Cerebellar cortex (tissue), 1 donor: ENCODE measurements at regions not wholly inside any gene's neighbourhood (a gene's known extent, or its start where the extent isn't known, plus 50 kb on each side); places are given as distances from the start of the nearest gene placed in this dataset.

Source experiments
- DNase-seq: peaks from one replicate; pipeline ENCODE4 v3.0.0-alpha.2; 2015; ENCODE audit warnings: low spot score

DNA sequence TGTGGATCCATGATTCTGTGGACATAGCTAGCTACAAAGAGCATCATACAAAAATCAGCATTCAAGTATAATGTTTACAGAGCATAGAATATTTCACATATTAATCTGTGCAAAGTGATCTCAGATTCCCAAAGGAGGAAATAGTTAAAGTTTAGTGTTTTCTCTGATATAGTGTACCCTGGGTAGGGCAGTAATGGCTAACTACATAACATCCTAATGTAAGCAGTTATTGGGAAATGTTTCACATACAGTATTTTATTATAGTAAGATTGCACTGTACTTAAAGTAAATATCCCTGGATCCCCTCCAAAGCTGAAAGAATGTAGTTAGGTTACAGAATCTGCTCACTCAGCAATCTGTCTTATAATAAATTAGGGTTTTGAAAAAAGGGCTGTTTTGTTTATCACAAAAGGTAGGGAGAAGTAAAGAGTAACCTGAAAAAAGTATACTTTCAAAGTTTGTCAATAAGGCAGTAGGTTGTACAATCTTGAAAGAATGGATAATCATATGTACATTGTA lies 52.5 kb upstream of the SMARCA2 start:
- no peak for DNase-seq

DNA sequence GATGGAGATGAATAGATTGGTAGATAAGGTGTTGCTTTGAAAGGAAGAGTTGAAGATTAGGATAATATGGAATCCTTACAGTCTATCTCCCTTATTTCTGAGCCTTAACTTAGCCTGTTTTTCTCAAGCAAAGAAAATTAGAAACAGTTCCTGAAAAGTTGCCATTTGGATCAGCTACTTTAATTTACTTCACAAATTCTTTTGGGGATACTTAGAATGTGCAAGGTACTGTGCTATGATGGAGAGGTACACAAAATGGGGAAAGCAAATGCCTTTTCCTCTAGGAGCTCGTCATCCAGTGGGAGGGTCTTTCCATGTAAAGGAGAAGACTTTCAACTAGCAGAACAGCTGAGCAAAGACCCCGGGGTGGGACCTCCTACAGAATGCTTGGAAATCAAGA lies 51.1 kb upstream of the SMARCA2 start:
- DNase-seq = no peak
